Esophagus squamous epithelium (tissue), 4 donors: ENCODE measurements at regions not wholly inside any gene's neighbourhood (a gene's known extent, or its start where the extent isn't known, plus 50 kb on each side); places are given as distances from the start of the nearest gene placed in this dataset.

Source experiments
- POLR2A ChIP-seq, 4 donors: fragments of 450-650 bp; IDR thresholded peaks; one replicate each; pipeline ENCODE4 v1.6.1; 2017; ENCODE audit warnings: antibody characterized with exemption in 4 of 4, mild to moderate bottlenecking in 4 of 4, moderate library complexity in 3 of 4
- TF ChIP-seq, protein P1 (sequence below), 6 experiments: fragments of 450-650 bp in 4 of 6; fragments of 200-600 bp in 2 of 6; sonication (generic) in 2 of 6; IDR thresholded peaks; one replicate each; pipeline ENCODE4 v1.5.1; 2016 to 2019; ENCODE audit warnings: antibody characterized with exemption in 6 of 6, mild to moderate bottlenecking in 4 of 6, moderate library complexity in 4 of 6

DNA sequence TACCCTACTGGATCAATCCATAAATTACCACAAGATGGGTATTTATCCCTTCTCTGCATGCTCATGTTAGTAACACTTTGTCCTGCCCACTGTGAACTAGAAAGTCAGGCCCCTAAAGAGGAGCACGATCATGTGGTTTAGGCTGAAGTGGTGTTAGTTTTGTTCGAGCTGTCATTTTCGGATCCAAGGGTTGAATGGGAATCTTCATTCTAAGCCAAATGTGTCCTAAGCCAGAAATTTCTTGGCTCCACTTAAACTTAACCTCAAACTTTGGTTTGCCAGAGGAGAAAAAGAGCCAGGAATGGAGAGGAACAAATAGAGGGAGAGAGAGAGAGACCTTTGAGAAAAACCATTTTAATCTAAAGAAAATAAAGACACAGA is 837.7 kb upstream of the ZNF608 start:
- TF ChIP-seq, protein P1, sequence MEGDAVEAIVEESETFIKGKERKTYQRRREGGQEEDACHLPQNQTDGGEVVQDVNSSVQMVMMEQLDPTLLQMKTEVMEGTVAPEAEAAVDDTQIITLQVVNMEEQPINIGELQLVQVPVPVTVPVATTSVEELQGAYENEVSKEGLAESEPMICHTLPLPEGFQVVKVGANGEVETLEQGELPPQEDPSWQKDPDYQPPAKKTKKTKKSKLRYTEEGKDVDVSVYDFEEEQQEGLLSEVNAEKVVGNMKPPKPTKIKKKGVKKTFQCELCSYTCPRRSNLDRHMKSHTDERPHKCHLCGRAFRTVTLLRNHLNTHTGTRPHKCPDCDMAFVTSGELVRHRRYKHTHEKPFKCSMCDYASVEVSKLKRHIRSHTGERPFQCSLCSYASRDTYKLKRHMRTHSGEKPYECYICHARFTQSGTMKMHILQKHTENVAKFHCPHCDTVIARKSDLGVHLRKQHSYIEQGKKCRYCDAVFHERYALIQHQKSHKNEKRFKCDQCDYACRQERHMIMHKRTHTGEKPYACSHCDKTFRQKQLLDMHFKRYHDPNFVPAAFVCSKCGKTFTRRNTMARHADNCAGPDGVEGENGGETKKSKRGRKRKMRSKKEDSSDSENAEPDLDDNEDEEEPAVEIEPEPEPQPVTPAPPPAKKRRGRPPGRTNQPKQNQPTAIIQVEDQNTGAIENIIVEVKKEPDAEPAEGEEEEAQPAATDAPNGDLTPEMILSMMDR (IDR thresholded peaks at IDR 0.05): no peak
- TF ChIP-seq POLR2A (IDR thresholded peaks at IDR 0.05): no peak
